ENCODE measurements at regions not wholly inside any gene's neighbourhood (a gene's known extent, or its start where the extent isn't known, plus 50 kb on each side); places are given as distances from the start of the nearest gene placed in this dataset.

- FAIRE-seq (no peak), DNase-seq (ENCODE audit: insufficient read length, low spot score) (no peak)
- no peak for TF ChIP-seq POLR2A (IDR thresholded peaks at IDR 0.05; ENCODE audit: low read depth, low read length)
These were observed 268.6 kb downstream of the ERMARD start for GRCh38 chr6:170019818-170020583.

GRCh38 chr6:170018936-170019817 lies 267.8 kb downstream of the ERMARD start:
- FAIRE-seq = no peak
- no peak for DNase-seq (ENCODE audit: insufficient read length, low spot score)
- no peak for TF ChIP-seq POLR2A (IDR thresholded peaks at IDR 0.05; ENCODE audit: low read depth, low read length)

GRCh38 chr6:170018422-170018935 lies 267.1 kb downstream of the ERMARD start:
- DNase-seq (ENCODE audit: insufficient read length, low spot score) (no peak), FAIRE-seq (no peak)
- TF ChIP-seq POLR2A (IDR thresholded peaks at IDR 0.05; ENCODE audit: low read depth, low read length) = no peak

- DNase-seq (ENCODE audit: insufficient read length, low spot score) (no peak), FAIRE-seq (no peak)
- no peak for TF ChIP-seq POLR2A (IDR thresholded peaks at IDR 0.05; ENCODE audit: low read depth, low read length)
These were observed 266.3 kb downstream of the ERMARD start for GRCh38 chr6:170017603-170018320.

- no peak for TF ChIP-seq POLR2A (IDR thresholded peaks at IDR 0.05; ENCODE audit: low read depth, low read length)
- DNase-seq (ENCODE audit: insufficient read length, low spot score) (no peak), FAIRE-seq (no peak)
These were observed 262.4 kb downstream of the ERMARD start for GRCh38 chr6:170013815-170014214.

- no peak for DNase-seq (ENCODE audit: insufficient read length, low spot score)
These were observed 260.6 kb downstream of the ERMARD start for GRCh38 chr6:170012037-170012330.

GRCh38 chr6:170011204-170012036 lies 260.0 kb downstream of the ERMARD start:
- no peak for FAIRE-seq
- TF ChIP-seq POLR2A (IDR thresholded peaks at IDR 0.05; ENCODE audit: low read depth, low read length) = no peak
- DNase-seq (ENCODE audit: insufficient read length, low spot score) = no peak

More at GRCh38 chr6:170012037-170012330, 260.6 kb downstream of the ERMARD start:
- no peak for TF ChIP-seq POLR2A (IDR thresholded peaks at IDR 0.05; ENCODE audit: low read depth, low read length)
- FAIRE-seq = no peak

- no peak for TF ChIP-seq POLR2A (IDR thresholded peaks at IDR 0.05; ENCODE audit: low read depth, low read length)
- DNase-seq (ENCODE audit: insufficient read length, low spot score) (no peak), FAIRE-seq (no peak)
These were observed 259.3 kb downstream of the ERMARD start for GRCh38 chr6:170010665-170011203.

- FAIRE-seq (no peak), DNase-seq (ENCODE audit: insufficient read length, low spot score) (no peak)
- TF ChIP-seq POLR2A (IDR thresholded peaks at IDR 0.05; ENCODE audit: low read depth, low read length) = no peak
These were observed 256.9 kb downstream of the ERMARD start for GRCh38 chr6:170008294-170008785.

GRCh38 chr6:170007468-170008293 lies 256.3 kb downstream of the ERMARD start:
- FAIRE-seq (no peak), DNase-seq (ENCODE audit: insufficient read length, low spot score) (no peak)
- TF ChIP-seq POLR2A (IDR thresholded peaks at IDR 0.05; ENCODE audit: low read depth, low read length) = no peak

- DNase-seq (ENCODE audit: insufficient read length, low spot score) (no peak), FAIRE-seq (no peak)
- TF ChIP-seq POLR2A (IDR thresholded peaks at IDR 0.05; ENCODE audit: low read depth, low read length) = no peak
These were observed 255.6 kb downstream of the ERMARD start for GRCh38 chr6:170006900-170007467.
